NCI-H524 (cell line): ENCODE measurements at regions not wholly inside any gene's neighbourhood (a gene's known extent, or its start where the extent isn't known, plus 50 kb on each side); places are given as distances from the start of the nearest gene placed in this dataset.
A peak's percentile ranks its signal among the peaks of the same experiment; 100 is the strongest.
"Not testable (repeated sequence)": the region's sequence is repeated elsewhere in the genome, so short reads cannot be mapped to it uniquely, and the experiment has no call there.

Source experiments
- DNase-seq, 2 experiments: peaks; one replicate each; lab custom pipeline; 2025; lab: John Stamatoyannopoulos, UW

DNA sequence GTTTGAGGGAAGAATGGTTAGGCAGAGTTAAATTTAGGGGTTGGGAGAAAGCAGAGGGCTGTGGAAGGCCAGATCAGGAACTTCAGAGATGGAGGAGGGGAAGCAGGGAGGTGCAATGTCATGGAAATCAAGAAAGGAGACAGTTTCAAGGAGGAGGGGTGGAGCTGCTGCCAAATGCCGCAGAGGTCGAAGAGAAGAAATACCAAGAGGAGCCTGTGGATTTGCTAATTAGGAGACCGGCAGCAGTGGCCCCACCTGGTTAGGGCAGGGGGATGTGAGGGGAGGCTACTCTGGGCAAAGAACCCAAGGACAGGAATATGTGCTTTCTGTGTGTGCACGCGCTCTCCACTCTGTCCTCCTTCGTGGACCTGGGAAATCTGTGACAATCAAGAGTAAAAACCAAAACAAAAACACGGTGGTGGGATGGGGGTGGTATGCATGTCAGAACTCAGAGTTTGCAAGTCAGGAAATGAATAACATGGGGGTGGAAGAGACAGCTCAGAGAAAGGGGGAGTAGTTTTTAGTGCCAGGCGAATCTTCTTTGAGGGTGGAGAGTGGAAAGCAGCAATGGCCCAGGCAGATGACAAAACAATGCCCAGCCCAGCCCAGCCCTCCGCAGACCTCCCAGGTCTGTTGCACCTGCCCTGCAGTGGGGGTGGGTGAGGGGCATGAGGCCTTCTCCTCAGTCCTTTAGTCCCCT is 102.9 kb upstream of the PAX2 start:
- no peak for DNase-seq

DNA sequence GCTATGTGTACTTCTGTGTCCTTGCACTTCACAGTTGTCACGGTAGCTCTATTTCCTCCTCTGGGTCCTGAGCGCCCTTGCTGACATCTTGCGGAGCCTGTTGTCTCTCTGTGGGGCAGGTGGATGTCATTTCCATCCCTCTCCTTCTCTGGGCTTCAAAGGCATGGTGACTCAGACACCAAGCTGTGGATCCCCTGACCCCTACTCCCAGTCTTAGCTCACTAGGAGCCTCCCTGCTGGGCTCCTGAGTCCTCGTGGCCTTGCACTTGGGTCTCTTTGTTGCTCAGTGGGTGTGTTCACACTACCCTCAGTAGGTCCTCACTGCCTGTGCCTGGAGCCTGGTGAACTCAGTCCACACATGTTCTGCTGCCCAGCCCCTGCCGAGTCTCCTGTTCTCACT is 100.3 kb upstream of the PAX2 start:
- DNase-seq, result no peak

DNA sequence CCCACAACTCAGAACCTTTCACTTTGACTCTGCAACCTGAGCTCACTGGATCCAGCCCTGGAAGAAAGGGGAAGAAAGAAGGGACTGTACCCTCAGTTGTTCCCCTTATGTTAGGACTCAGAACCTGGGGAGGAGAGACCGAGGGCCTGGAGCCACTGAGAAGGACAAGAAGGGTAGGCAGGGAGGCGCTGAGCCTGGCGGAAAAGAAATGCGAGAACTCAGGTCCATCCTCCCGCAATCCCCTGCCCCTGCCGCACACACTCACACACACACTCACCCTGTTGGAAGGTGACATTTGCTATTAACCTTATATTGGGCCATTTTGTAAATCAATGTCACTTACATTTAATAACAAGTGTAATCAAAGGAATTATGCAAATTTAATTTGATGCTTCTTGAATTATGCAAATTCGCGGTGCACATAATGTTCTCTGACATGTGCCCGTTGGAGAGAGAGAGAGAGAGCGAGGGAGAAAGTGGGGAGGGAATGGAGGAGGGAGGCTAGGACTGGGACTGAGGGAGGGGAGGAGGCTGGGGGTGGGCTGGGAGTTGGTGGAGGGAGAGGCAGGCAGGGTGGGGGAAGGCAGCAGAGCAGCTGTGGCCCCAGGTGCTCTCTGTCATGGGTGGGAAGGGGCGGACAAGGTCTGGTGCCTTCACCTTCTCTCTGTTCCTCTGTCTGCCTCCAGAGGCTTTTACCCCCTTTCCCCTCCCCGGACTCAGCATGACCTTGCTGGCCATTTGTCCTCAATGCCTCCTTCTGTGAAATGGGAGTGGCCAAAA is 99.6 kb upstream of the PAX2 start:
- no peak for DNase-seq

DNA sequence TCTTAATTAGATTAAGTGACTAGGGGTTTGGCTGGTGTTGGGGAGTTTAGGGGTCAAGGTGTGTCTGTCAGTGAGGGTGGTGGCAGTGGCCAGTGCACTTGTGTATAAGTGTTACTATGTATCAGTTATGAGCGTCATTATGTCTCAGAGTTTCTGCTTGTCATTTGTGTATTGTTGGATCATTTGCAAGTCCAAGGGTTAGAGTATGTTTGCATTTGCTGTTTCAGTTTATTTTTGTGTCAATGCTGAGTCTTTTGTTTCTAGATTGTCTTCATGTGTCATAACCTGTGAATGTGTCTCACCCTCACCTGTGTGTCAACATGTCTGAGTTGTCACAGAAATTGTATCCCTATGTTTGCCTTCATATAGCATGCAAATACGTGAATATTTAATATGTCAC is 97.5 kb upstream of the PAX2 start:
- DNase-seq, result no peak

DNA sequence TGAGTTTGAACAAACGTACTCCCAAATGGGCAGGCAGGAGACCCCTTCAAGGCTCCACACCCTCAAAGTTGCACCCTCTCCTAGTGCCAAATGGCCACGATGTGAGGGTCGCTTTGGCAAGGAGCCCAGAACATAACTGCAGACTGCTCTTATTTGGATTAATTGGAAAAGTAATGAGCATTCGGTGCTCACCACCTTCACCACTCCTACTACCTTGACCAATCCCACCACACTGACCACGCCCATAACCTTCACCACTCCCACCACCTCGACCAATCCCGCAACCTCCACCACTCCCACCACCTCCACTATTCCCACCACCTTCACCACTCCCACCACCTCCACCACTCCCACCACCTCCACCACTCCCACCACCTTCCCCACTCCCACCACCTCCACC is 94.7 kb upstream of the PAX2 start:
- DNase-seq, result no peak

DNA sequence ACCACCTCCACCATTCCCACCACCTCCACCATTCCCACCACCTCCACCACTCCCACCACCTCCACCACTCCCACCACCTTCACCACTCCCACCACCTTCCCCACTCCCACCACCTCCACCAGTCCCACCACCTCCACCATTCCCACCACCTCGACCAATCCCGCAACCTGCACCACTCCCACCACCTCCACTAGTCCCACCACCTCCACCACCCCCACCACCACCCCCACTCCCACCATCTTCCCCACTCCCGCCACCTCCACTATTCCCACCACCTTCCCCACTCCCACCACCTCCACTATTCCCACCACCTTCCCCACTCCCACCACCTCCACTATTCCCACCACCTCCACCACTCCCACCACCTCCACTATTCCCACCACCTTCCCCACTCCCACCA is 94.3 kb upstream of the PAX2 start:
- not testable (repeated sequence) for DNase-seq

DNA sequence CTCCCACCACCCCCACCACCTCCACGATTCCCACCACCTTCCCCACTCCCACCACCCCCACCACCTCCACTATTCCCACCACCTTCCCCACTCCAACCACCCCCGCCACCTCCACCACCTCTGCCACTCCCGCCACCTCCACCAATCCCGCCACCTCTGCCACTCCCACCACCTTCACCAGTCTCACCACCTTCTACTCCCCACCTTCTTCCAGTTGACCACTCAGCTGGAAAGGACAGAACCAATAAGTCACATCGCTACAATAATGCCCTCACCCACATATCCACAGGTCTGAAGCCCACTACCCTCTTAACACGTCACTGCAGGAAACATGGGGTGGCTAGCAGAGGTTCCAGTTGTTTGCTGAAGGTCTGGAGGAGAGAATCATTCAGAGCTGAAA is 93.5 kb upstream of the PAX2 start:
- DNase-seq, result no peak

DNA sequence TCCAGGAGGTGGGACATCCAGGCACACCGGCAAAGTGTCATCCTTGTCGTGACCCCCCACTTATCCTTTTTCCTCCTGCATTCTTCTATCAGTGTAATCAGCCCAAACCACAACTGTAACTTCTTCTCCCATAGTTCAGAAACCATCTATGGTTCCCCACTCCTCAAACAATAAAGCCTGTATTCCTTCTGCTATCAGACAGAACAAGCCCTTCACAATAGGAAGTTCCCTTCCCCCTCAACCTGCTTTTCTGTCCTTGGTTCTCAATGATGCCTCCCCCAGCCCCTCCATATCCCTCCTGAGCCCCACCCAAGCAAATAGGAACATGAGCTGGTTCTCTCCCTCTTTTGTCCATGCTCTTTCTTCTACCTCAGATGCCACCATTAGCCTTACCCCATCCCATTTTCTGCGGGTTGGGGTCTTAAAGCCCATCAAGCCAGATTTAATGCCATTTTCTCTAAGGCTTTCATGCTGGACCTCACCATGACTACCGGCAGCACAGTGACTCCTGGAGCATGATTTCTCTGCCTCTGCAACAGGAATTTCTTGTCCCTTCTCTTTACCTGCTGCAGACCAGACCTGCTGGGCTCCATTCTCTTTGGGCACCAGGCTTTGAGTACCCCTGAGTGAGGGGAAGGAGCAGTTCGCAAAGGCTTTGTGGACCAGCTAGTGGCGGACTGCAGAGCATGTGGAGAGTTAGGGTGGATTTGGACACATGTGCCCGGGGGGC is 92.8 kb upstream of the PAX2 start:
- DNase-seq, result no peak

DNA sequence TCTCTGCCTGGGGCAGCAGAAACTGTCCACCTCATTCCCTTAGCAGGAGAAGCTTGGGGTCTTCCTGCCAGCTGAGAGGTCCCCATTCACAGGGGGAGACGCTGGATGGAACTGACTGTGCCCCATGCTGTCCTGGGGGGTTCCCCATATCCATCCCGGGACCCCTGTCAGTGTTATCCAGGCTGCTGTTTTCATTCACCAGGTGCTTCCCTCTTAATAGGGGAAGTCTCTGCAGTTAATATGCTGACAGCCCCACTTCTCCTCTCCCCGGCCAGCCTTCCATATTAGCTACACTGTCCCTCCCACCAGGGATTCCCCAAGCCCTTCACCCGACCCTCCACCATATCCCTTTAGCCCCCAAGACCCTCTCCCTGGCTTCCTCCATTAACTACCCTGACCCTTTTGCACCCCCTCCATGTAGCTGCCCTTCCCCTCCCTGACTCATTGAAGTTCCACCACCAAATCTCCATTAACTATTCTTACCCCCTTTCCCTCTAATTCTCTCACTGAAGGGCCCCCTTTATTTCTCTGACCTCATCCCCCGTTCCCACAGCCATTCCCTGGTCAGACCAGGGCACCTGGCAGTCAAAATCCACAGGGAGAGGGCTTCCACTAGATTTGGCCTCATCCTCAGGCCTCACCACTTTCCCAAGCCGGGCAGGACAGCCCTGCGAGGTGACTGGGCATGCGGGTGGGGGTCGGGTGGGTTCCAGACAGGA is 92.0 kb upstream of the PAX2 start:
- DNase-seq, result no peak

DNA sequence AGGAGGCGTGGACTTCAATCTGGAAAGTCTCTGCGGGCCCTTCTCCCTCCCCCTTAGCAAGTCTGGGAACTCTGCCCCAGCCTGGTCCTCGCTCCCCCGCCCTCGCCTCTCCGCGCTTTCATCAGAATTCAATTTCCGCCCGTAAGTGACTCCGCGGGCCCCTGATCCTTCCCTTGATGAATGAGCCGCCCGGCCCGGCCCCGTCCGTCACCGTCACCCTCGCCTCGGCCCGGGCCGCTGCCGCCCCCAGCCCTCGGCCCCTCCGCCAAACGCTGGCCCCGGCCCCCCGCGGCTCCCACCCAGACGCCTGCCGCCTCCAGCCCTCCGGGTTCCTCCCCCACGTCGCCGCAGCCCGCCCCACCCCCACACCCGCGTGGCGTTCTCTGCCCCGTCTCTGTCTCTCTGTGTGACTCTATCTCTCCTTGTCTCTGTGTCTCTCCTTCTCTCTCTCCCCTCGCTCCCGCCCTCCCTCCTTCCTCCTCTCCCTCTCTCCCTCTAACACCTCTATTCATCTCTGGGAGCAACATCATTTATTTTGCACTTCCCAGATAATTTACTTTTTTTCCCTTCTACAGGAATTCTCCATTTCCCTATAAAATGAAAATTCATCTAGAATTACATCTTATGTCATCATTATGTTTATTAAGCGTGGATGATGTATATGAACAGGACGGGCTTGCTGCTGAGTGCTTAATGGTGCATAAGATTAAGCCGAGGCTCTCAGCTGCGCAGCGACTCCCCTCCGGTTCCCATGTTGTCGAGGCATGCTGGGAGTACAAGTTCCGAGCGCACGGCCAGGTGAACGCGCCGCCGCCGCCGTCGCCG is 91.2 kb upstream of the PAX2 start:
- DNase-seq, result peak in 1 of 2 experiments; percentile 18

DNA sequence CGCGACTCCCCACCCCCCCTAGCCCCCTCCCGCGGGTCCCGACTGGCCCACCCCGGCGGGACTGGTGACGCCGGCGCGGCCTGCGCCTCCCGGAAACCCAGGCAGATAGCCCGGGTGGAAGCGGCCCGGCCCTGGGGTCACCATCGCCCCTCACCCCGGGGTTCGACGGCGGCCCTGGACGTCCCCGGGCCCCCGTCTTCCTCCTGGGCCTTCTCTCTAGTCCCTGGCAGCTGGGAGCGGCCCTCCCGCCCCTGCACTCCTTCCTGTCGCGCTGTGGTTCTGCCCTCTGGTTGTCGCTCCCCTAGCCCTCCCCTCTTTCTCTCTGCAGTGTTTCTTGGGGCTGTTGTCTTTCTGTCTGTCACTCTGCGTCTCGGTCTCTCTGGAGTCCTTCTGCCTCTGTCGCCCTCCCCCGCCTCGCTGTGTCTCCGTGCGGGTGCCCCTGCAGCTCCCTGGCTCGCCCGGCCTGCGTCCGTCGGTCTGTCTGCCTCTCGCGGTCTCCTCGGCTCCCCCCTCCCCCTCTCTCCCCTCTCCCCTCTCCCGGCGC is 90.5 kb upstream of the PAX2 start:
- DNase-seq, result no peak

DNA sequence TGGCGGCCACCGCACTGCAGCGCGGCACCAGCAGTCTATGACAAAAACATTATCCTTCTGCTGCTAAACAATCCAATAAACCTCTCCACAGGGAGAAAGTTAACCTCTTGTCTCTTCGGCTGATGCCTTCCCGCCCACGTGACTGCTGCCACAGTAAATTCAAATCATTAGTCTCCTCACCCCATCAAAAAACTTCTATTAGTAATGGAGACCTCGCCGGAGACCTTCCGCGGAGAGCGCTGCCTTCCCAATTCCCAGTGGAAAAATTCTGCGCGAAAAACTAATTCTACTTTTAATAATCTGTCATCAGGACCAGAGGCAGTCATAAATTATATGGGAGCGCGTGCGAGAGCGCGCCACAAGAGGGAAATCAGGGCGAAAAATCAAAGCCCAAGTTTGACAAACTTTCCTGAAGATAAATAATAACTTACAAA is 90.0 kb upstream of the PAX2 start:
- no peak for DNase-seq

DNA sequence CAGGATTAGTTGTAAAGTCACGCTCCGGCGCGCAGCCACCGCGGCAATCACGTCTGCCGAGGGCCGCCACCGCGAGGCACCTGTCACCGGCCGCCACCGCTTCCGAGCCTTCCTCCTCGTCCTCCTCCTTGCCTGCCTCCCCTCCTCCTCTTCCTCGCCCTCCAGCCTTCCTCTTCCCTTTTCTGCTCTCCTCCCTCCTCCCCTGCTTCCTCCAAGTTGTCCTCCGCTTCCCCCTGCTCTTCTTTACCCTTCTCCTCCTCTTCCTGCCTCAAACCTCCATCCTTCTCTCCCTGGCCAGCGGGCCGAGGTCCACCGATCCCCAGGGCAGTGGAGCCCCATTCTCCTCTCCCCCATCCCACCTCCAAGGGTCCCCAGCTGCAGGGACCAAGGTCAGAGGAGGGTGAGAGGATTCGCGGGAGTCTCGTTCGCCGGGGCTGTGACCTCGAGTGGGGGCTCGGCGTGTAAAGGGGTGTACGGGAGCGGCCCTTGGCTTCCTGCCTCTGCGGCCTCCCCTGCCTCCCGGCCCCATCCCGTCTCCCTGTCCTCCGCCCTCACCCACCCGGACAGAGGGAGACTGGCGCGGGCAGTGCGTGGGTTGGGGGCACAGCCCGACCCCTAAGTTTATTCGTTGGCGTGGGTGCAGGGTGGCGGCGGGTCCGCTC is 89.5 kb upstream of the PAX2 start:
- no peak for DNase-seq

DNA sequence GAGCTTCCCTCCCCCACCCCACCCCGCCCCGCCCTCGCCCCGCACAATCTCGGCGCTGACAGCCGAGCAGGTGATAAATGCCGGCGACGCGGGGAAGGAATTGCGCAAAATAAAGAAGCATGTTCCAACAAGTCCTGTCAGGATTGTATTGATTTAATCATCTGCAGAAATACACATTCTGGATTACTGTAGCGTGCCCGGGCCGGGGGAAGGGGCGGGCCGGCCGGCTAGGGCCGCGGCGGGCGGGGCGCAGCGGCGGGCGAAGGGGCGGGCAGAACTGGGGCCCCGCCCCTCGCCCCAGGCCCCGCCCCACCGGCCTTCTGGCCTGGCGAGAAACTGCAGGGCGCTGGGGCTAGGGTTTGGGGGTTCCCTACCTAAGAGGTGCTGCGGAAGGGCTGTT is 88.9 kb upstream of the PAX2 start:
- no peak for DNase-seq

DNA sequence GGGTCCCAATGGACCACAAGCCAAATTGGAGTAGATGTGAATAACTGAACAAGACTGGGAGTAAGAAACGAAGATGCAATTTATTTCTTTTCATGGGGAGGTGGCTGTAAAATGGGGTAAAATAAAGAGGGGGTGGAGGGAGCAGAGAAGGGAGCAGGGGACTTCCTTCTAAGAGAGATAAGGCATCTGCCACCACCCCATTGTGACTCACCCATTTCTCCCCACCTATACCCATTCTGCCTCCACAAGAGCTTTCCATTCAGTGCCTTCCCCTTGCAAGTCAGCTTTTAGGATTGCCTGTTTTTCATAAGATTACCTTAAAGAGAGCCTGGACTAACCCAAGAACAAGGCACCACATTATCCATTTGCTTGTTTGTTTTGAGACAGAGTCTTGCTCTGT is 87.1 kb upstream of the PAX2 start:
- DNase-seq, result no peak

DNA sequence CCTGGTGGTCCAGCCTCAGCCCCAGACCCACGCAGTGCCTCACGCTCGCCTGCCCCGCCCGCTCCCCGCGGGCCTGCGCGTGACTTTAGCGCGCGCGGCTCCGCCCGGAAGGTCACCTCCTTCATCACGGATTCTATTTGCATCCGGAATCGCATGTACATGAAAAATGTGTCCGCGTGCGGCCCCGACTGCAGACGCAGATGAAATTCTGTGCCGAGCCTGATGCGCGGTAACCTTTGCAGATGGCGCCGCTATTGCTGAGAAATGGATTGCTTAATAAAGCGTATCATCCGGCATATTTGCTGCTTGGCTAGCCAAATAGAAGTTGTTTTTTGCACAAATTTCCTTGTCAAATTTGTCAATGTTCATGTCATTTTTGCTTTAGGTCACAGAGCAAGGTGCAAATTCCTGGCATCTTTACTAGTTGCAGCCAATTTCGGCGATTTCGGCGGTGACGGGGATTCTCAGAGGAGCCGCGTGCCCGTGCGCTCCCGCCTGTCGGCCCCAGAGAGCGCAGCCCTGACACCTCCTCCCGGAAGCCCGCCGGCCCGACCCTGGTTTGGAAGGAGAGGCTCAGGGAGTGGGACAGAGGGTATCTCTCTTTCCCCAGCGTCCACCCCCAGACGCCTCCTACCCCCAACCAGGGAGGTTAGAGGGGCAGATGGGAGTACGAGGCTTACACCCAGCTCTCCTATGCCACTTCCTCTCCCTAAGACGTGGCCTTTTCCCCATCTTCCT is 85.9 kb upstream of the PAX2 start:
- no peak for DNase-seq

DNA sequence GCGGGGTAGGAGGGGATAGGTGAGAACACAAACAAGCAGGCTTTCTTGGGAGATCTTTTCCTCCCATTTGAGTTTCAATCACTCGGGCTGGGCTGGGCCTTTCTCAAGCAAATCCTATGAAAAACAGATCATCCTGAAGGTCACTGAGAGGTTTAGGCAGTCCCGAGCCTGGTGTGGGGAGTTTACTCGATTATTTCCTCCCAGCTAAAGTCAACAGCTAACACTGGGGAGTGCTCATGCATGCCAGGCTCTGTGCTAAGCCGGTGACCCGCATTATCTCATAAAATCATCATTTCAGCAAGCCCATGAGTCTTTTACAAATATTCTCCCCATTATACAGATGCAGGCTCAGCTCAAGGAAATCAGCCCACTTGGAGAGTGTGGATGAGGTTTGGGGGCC is 85.0 kb upstream of the PAX2 start:
- no peak for DNase-seq

DNA sequence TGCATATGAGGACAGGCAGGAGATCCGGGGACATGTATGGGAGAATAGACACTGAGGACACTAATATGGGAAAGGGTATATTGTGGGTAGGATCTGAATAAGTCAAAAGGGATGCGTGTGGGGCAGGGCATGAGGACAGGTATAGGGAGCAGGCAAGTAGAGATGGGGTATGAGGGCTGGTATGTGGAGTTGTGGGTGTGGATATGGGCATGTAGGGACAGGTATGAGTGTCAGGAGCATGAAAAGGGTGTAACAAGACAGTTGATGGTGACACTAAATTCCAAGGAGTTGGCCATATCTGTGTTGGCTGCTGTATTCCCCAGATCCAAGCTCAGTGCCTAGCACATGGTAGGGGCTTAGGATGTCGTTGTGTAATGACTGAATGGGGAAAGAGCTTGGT is 84.4 kb upstream of the PAX2 start:
- DNase-seq, result no peak

DNA sequence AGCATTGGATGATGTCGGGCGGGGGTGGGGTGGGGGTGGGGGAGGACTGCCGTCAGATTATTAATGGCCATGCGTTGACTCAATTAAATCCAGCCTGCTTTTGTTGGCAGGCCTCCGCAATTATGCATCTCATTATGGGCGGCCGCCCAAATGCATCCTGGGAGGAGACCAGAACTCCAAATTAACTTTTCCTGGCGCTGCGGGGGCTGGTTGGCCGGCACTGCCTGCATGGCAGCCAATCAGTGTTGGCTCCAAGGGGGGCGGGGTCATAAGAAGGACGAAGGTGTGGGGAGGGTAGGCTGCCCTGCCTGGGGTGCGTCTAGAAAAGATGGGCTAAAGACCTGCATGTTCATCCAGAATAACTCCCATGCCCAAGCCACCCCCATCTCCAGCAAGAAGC is 83.9 kb upstream of the PAX2 start:
- DNase-seq, result no peak

DNA sequence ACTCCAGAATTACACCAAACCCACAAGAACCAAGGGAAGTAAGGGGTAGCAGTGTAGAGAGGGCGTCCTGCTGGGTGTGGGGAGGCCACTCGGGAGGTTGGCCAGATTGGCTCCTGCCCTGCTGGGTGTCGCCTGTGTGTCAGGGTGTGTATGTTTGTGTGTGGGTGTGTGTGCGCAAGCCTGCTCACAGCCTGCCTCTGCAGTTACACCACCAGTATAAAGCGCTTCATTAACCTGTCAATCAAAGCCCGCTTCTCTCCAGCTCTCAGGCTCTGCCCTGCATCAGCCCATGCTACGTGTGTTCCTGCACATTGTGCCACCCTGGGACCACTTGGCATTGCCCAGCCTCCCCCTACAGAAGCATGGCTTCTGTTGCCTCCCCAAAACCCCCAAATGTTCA is 83.3 kb upstream of the PAX2 start:
- DNase-seq, result no peak
